D721Med (cell line): ENCODE measurements at regions not wholly inside any gene's neighbourhood (a gene's known extent, or its start where the extent isn't known, plus 50 kb on each side); places are given as distances from the start of the nearest gene placed in this dataset.

Experiments
- DNase-seq: peaks from one replicate; pipeline ENCODE4 v3.0.0; 2011; ENCODE audit warnings: low spot score; ENCODE audit not compliant: insufficient read length
- FAIRE-seq: peaks from 2 replicates; lab custom pipeline; 2011; peaks lifted over from hg19 to GRCh38; lab: Jason Lieb, UNC
- CTCF ChIP-seq: IDR thresholded peaks from 2 replicates; pipeline ENCODE4 v1.5.1; 2012; ENCODE audit warnings: mild to moderate bottlenecking, control low read depth; ENCODE audit not compliant: insufficient read depth; ENCODE audit errors: missing control alignments

DNA sequence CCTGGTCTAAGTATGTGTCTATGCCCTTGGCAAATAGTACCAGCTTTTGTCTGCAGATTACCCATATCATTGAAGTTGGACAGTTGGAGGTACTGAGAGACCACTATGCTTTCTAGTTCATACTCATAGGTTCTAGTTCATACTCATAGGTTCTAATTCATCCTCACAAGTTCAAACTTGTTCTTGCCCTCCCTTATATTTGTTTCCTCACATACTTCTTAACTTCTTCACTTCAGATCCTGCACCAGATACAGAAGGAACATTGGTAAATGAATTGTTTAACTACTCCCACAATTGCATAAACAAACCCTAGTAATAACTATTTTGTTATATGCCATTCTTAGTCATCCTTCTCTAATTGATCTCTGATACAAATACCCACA is 172.2 kb downstream of the SLITRK1 start:
- FAIRE-seq, result no peak
- TF ChIP-seq CTCF, result no peak
- DNase-seq, result no peak

DNA sequence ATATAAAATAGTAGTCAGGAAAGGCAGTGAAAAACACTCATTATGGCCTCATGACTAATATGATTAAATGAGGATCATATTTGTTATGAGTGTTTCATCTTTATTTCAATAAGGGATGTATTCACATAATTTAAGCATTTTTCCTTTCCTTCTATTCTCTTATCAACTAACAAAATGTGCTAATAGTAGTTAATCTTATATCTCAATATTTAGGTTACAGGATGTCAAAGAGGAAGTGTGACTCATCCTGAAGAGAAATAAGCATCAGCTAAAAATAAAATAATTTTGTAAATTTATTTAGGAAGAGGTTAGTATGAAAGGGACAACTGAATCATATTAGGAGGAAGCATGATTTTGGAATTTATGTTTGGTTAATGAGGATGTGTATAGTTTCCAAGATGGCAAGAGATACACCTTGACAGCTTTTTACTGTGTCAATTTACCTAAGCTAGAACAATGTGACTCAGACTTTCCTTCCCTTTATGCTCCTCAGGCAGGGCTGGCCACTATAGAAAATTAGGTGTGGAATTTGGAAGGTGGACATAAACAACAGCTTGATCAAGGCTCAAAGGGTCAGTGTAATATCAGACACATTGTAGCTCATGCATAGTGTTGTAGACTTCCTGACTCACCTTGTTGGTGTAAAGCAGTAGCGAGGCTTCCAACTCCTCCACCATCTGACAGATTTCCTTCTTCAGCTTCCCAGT is 172.7 kb downstream of the SLITRK1 start:
- FAIRE-seq, result no peak

GRCh38 chr13:83702021-83702420 is 180.3 kb downstream of the SLITRK1 start:
- TF ChIP-seq CTCF, result no peak
- DNase-seq (no peak), FAIRE-seq (no peak)

More for the DNA sequence above, 172.7 kb downstream of the SLITRK1 start:
- DNase-seq, result no peak
- no peak for TF ChIP-seq CTCF

DNA sequence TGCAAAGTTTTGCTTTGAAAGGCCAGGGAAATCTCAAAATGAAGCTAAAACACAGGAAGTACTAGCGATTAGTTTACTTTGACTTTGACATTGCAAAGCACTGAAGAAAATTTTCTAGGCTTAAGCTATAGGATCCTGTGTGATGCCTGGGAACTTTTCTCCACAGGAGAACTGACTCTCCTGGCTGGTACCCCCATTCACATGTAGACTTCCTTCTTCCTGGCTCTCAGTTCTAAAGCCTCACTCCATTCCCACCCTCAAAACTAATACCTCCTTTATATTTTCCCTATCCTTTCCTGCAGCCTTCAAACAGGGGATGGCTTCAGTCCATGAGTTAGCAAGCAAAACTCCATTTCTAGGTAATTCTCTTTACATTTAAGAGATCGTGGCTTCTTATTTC is 189.5 kb downstream of the SLITRK1 start:
- no peak for DNase-seq
- FAIRE-seq, result no peak
- TF ChIP-seq CTCF, result no peak

GRCh38 chr13:83691966-83692365 is 190.3 kb downstream of the SLITRK1 start:
- DNase-seq (no peak), FAIRE-seq (no peak)
- TF ChIP-seq CTCF, result no peak

- DNase-seq, result no peak
- FAIRE-seq, result no peak
- TF ChIP-seq CTCF, result no peak
Observed at GRCh38 chr13:83681547-83681946, 200.7 kb downstream of the SLITRK1 start.

DNA sequence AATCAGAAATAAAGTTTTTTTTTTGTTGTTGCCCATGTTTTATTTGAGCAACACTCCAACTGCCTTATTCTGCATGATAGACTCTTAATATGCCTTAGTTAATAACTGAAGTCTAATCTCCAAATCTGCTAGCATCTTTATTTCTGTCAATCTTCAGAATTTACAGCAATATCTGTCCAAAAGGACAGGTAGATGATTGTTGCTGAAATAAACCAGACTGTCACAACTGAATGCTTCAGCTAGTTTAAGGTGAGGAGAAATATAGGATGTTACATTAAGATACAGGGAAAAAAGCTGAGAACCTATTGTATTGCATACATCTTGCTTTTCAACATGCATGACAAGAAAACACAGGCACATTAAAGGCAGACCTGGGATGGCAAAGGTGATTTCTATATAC is 204.3 kb downstream of the SLITRK1 start:
- FAIRE-seq (no peak), DNase-seq (no peak)
- no peak for TF ChIP-seq CTCF
